VCaP (cell line): ENCODE measurements at regions not wholly inside any gene's neighbourhood (a gene's known extent, or its start where the extent isn't known, plus 50 kb on each side); places are given as distances from the start of the nearest gene placed in this dataset.

Experiments
- H3K27ac ChIP-seq: fragments of 450-650 bp; 2 replicates; pipeline ENCODE4 v1.5.1; 2017
- TF ChIP-seq, protein P1 (sequence below): fragments of 450-650 bp; conservative IDR thresholded peaks from 2 replicates; pipeline ENCODE4 v1.5.1; 2017; ENCODE audit warnings: mild to moderate bottlenecking, moderate library complexity

DNA sequence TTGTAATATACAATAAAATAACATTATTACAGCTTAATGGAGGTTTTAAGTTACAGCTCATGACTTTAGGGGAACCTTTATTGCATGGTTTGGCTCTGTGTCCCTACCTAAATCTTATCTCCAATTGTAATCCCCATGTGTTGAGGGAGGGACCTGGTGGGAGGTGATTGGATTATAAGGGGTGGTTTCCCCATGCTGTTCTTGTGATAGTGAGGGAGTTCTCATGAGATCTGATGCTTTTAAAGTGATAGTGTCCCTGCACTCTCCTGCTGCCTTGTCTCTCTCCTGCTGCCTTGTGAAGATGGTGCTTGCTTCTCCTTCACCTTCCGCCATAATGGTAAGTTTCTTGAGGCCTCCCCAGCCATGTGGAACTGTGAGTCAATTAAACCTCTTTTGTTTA is 132.1 kb upstream of the SYT1 start:
- no peak overlapping the region for H3K27ac ChIP-seq
- TF ChIP-seq, protein P1, sequence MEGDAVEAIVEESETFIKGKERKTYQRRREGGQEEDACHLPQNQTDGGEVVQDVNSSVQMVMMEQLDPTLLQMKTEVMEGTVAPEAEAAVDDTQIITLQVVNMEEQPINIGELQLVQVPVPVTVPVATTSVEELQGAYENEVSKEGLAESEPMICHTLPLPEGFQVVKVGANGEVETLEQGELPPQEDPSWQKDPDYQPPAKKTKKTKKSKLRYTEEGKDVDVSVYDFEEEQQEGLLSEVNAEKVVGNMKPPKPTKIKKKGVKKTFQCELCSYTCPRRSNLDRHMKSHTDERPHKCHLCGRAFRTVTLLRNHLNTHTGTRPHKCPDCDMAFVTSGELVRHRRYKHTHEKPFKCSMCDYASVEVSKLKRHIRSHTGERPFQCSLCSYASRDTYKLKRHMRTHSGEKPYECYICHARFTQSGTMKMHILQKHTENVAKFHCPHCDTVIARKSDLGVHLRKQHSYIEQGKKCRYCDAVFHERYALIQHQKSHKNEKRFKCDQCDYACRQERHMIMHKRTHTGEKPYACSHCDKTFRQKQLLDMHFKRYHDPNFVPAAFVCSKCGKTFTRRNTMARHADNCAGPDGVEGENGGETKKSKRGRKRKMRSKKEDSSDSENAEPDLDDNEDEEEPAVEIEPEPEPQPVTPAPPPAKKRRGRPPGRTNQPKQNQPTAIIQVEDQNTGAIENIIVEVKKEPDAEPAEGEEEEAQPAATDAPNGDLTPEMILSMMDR, result no peak

DNA sequence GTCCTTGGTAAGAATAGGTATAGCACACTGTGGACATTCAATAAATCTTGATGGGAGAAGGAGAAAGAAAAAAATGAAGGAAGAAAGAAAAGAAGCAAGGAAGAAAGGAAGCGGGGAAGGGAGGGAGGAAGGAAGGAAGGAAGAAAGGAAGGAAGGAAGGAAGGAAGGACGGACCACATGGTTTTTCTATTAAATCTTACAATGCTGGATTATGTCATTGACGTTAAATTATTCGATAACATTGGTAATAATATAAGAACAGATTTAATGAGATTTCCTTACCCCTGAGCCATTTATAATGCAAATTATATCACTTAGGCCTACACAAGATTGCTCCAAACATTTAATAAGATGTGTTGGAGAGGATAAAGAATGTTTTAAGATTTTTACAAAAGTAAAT is 124.9 kb upstream of the SYT1 start:
- TF ChIP-seq, protein P1, result no peak
- H3K27ac ChIP-seq, result no peak overlapping the region

- TF ChIP-seq, protein P1, result no peak
- H3K27ac ChIP-seq, result no peak overlapping the region
These were observed 118.6 kb upstream of the SYT1 start for GRCh38 chr12:78746001-78746400.

- no peak overlapping the region for H3K27ac ChIP-seq
- TF ChIP-seq, protein P1, result no peak
These were observed 111.5 kb upstream of the SYT1 start for GRCh38 chr12:78753058-78753457.

DNA sequence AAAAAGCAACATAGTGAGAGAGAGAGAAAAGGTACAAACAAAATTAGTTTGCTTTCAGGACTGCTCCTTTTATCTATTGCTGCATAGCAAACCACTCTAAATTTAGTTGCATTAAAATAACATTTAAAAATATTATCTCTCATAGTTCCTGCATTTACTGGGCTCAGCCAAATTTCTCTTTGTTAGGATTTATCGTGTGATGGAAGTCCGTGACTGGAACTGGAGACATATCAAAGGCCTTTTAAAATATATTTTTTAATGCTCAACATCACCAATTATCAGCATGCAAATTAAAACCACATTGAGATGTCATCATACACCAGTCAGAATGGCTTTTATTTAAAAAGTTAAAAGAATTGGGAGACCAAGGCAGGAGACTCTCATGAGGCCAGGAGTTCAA is 107.6 kb upstream of the SYT1 start:
- TF ChIP-seq, protein P1, result no peak
- H3K27ac ChIP-seq, result no peak overlapping the region

DNA sequence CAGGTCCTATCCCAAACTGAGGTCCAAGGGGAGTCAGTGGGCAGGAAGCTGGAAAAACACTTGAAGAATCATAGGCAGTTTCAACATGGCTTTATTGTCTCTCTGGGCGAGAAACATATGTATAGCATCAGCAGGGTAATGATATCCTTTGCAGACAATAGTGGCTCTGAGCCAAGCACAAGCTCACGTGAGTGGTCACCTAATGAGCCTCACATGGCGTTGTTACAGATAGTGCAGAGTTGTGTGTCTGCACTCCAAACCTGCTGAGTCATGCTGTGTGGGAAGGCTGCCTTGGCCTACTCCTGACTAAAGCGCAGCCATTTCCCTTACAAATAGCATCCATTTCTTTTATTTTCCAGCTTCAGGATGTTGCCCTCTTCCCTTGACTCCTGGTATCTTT is 105.2 kb upstream of the SYT1 start:
- TF ChIP-seq, protein P1, result no peak

GRCh38 chr12:78760906-78761305 is 103.7 kb upstream of the SYT1 start:
- TF ChIP-seq, protein P1, result no peak
- H3K27ac ChIP-seq, result no peak overlapping the region

More for the DNA sequence above, 105.2 kb upstream of the SYT1 start:
- H3K27ac ChIP-seq, result no peak overlapping the region

GRCh38 chr12:78764913-78765312 is 99.7 kb upstream of the SYT1 start:
- TF ChIP-seq, protein P1, result no peak
- H3K27ac ChIP-seq, result no peak overlapping the region
